Tibial artery (tissue), 4 donors: ENCODE measurements at regions not wholly inside any gene's neighbourhood (a gene's known extent, or its start where the extent isn't known, plus 50 kb on each side); places are given as distances from the start of the nearest gene placed in this dataset.

Experiments
- DNase-seq, 2 donors: peaks; one replicate each; pipeline ENCODE4 v3.0.0-alpha.2; 2019
- H3K27ac ChIP-seq, 2 donors: fragments of 200-600 bp; sonication (generic) in 1 of 2; 1 replicate in 1 of 2; 2 replicates in 1 of 2; pipeline ENCODE4 v1.5.1; 2018 to 2019; ENCODE audit warnings: mild to moderate bottlenecking in 1 of 2
- H3K27me3 ChIP-seq, 2 donors: fragments of 200-600 bp; sonication (generic) in 1 of 2; one replicate each; pipeline versions ENCODE4 v1.5.1 to v1.6.0; 2016 to 2019
- H3K36me3 ChIP-seq, 3 donors: fragments of 200-600 bp; sonication (generic) in 2 of 3; one replicate each; pipeline ENCODE4 v1.5.1; 2016 to 2019; ENCODE audit warnings: mild to moderate bottlenecking in 2 of 3
- H3K4me1 ChIP-seq, 4 donors: fragments of 200-600 bp; sonication (generic) in 2 of 4; 1 replicate in 3 of 4; 2 replicates in 1 of 4; pipeline ENCODE4 v1.5.1; 2016 to 2019
- H3K4me3 ChIP-seq, 2 donors: fragments of 200-600 bp; sonication (generic) in 1 of 2; 1 replicate in 1 of 2; 2 replicates in 1 of 2; pipeline ENCODE4 v1.5.1; 2018 to 2019; ENCODE audit warnings: mild to moderate bottlenecking in 2 of 2
- H3K9me3 ChIP-seq, 3 donors: fragments of 200-600 bp; sonication (generic) in 1 of 3; one replicate each; pipeline ENCODE4 v1.5.1; 2016 to 2019
- intact Hi-C: fragments of 100-400 bp; cut with DNase I; formaldehyde crosslinking; loops from one replicate; pipeline ENCODE4 v1.15.0; 2023; ENCODE audit warnings: low total_unique reads
- TF ChIP-seq, protein P1 (sequence below), 2 experiments: fragments of 200-600 bp in 1 of 2; fragments of 450-650 bp in 1 of 2; IDR thresholded peaks; one replicate each; pipeline ENCODE4 v1.5.1; 2017 to 2019; ENCODE audit warnings: antibody characterized with exemption in 2 of 2, mild to moderate bottlenecking in 1 of 2, moderate library complexity in 1 of 2

DNA sequence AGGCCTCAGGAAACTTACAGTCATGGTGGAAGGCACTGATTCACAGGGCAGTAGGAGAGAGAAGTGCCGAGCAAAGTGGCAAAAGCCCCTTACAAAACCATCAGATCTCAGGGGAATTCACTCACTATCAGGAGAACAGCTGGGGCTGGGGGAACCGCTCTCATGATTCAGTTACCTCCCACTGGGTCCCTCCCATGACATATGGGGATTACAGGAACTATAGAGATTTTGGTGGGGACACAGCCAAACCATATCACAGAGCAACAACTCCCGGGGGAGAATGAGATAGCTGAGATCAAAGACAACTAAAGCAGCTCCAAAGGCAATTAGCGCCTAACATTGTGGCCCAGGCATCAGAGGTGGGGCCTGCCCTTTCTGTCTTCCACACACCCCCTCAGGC lies 85.4 kb upstream of the VOPP1 start:
- DNase-seq, result no peak
- Histone ChIP-seq H3K4me3 (no peak overlapping the region), H3K36me3 (no peaks in the 10 kb centered on the region), H3K27me3 (peaks cover 0 to 5% of the 10 kb centered on the region in 2 donors), H3K4me1 (no peaks in the 10 kb centered on the region), H3K27ac (no peak overlapping the region), H3K9me3 (no peaks in the 10 kb centered on the region)
- TF ChIP-seq, protein P1, sequence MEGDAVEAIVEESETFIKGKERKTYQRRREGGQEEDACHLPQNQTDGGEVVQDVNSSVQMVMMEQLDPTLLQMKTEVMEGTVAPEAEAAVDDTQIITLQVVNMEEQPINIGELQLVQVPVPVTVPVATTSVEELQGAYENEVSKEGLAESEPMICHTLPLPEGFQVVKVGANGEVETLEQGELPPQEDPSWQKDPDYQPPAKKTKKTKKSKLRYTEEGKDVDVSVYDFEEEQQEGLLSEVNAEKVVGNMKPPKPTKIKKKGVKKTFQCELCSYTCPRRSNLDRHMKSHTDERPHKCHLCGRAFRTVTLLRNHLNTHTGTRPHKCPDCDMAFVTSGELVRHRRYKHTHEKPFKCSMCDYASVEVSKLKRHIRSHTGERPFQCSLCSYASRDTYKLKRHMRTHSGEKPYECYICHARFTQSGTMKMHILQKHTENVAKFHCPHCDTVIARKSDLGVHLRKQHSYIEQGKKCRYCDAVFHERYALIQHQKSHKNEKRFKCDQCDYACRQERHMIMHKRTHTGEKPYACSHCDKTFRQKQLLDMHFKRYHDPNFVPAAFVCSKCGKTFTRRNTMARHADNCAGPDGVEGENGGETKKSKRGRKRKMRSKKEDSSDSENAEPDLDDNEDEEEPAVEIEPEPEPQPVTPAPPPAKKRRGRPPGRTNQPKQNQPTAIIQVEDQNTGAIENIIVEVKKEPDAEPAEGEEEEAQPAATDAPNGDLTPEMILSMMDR (IDR thresholded peaks at IDR 0.05), result no peak
- intact Hi-C loops, result no loop called here

DNA sequence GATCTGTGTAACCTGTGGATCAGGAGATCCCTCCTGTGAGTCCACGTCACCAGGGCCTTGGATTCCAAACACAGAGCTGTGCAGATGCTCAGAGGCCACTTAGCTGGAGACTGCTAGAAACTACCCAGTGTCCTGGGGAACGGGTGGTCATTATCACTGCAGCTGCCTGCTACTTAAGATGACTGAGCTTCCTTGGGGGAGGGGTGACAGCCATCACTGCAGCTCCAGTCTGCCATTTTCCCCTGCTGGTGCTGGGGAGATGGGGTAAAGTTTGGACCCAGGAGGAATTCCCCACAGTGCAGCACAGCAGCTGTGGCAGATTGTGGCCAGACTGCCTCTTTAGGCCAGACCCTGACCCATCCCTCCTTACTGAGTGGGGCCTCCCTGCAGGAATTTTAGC lies 78.8 kb upstream of the VOPP1 start:
- no peak for DNase-seq
- intact Hi-C loops, result no loop called here

DNA sequence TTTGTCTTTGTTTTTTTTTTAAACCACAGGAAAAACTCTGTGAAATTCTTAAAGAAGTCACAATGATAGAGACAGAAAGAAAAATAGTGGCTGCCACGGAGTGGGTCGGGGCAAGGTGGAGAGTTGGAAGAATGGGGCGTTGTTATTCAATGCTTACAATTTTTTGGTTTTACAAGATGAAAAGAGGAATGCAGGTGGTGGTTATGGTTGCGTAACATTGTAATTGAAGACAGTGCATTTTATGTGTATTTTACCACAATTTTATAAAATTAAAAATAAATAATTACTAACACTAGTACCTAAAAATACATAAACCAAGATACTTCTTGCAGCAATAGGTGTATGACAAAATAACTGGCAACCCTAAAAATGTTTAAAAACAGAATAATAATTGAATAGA lies 76.9 kb upstream of the VOPP1 start:
- Histone ChIP-seq H3K9me3 (no peaks in the 10 kb centered on the region), H3K27ac (no peak overlapping the region)
- intact Hi-C loops, result no loop called here

More for the DNA sequence above, 78.8 kb upstream of the VOPP1 start:
- H3K4me1 ChIP-seq, result no peaks in the 10 kb centered on the region
- no peak overlapping the region for H3K27ac ChIP-seq
- TF ChIP-seq, protein P1 (IDR thresholded peaks at IDR 0.05), result no peak
- H3K27me3 ChIP-seq, result peaks cover 0 to 12% of the 10 kb centered on the region in 2 donors
- H3K36me3 ChIP-seq, result no peaks in the 10 kb centered on the region
- no peaks in the 10 kb centered on the region for H3K9me3 ChIP-seq
- H3K4me3 ChIP-seq, result no peak overlapping the region

DNA sequence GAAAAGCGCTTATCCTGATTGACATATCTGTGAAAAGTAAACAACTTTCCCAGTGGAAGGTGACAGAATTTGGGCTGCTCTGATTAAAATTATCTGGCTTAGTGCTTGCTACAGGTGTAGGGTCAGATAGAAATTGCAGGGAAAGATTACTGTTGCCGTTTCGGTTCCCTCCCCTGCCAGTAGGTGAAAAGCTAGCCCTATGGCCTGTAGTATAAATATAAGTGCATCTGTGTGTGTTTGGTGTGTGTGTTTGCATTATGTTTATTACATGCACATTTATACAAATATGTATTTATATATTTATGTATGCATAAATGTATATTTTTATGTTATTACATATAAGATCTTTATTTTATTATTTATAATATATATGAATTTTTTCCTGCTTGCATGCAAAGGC lies 72.3 kb upstream of the VOPP1 start:
- intact Hi-C loops, result no loop called here
- no peaks in the 10 kb centered on the region for H3K9me3 ChIP-seq
- no peak overlapping the region for H3K4me3 ChIP-seq
- H3K27me3 ChIP-seq, result peaks cover 0 to 4% of the 10 kb centered on the region in 2 donors
- DNase-seq, result no peak
- H3K4me1 ChIP-seq, result no peaks in the 10 kb centered on the region
- TF ChIP-seq, protein P1 (IDR thresholded peaks at IDR 0.05), result no peak
- no peaks in the 10 kb centered on the region for H3K36me3 ChIP-seq
- no peak overlapping the region for H3K27ac ChIP-seq

More for the DNA sequence above, 76.9 kb upstream of the VOPP1 start:
- no peak overlapping the region for H3K4me3 ChIP-seq
- no peaks in the 10 kb centered on the region for H3K4me1 ChIP-seq
- H3K27me3 ChIP-seq, result peaks cover 0 to 12% of the 10 kb centered on the region in 2 donors
- TF ChIP-seq, protein P1 (IDR thresholded peaks at IDR 0.05), result no peak
- DNase-seq, result no peak
- no peaks in the 10 kb centered on the region for H3K36me3 ChIP-seq

DNA sequence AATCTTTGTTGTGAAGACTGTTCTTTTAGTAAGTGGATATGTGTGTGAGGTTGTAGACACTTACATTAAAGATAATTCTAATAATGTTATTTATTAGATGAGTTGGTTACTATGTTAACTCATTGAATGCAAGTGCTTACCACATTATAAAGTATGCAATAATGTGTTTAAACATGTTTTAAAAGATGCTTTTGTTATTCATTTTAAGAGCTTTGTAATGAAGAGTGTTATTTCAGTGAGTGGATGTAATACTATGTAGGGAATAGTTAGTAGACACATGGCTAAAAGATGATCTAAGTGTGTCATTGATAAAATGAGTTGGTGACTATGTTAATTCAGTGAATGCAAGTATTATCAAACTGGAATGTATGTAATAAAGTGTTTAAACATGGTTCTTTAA lies 70.0 kb upstream of the VOPP1 start:
- DNase-seq, result no peak
- Histone ChIP-seq H3K4me3 (no peak overlapping the region), H3K27me3 (peaks cover 0 to 4% of the 10 kb centered on the region in 2 donors), H3K9me3 (no peaks in the 10 kb centered on the region), H3K4me1 (no peaks in the 10 kb centered on the region), H3K36me3 (no peaks in the 10 kb centered on the region), H3K27ac (no peak overlapping the region)
- intact Hi-C loops, result no loop called here
- TF ChIP-seq, protein P1 (IDR thresholded peaks at IDR 0.05), result no peak

DNA sequence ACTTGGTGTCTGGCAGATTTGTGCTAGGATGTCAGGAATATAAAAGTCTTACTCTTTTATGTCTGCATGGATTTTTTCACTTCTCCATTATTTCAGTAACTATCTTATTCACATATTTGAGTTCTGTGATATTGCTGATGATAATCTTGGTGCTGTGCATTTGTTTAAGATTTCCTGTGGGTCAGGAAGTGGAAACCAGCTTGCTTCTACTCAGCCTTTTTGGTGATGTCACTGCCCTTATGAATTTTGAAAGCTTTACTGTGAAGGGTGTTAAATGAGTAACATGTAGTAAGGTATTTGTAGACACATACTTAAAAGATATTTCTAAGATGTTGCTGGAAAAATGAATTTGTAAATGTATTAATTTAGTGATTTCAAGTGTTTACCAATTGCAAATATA lies 69.5 kb upstream of the VOPP1 start:
- Histone ChIP-seq H3K36me3 (no peaks in the 10 kb centered on the region), H3K27ac (no peak overlapping the region), H3K9me3 (no peaks in the 10 kb centered on the region), H3K4me1 (no peaks in the 10 kb centered on the region), H3K4me3 (no peak overlapping the region), H3K27me3 (no peaks in the 10 kb centered on the region)
- TF ChIP-seq, protein P1 (IDR thresholded peaks at IDR 0.05), result no peak
- intact Hi-C loops, result no loop called here
- DNase-seq, result no peak
